ENCODE measurements at regions not wholly inside any gene's neighbourhood (a gene's known extent, or its start where the extent isn't known, plus 50 kb on each side); places are given as distances from the start of the nearest gene placed in this dataset.
"Not testable (repeated sequence)": the region's sequence is repeated elsewhere in the genome, so short reads cannot be mapped to it uniquely, and the experiment has no call there.

GRCh38 chr6:57809454-57809853, 492.0 kb downstream of the PRIM2 start:
- not testable (repeated sequence) for H3K36me3 ChIP-seq (ENCODE audit: insufficient read depth, low read length); H3K27ac ChIP-seq (ENCODE audit: low read depth, low read length); H2AFZ ChIP-seq (ENCODE audit: low read length, unreplicated experiment); H3K79me2 ChIP-seq (ENCODE audit: control insufficient read depth, insufficient read depth, low read length, unreplicated experiment); H3K4me3 ChIP-seq (ENCODE audit: low read depth, low read length); H3K4me1 ChIP-seq (ENCODE audit: control insufficient read depth, insufficient read depth, low read length, unreplicated experiment)
- H3K27me3 ChIP-seq (ENCODE audit: insufficient read depth, low read length) = peaks cover 34% of the 10 kb centered on the region

GRCh38 chr6:57813271-57814075, 496.0 kb downstream of the PRIM2 start:
- Histone ChIP-seq H3K4me3 (ENCODE audit: low read depth, low read length) (peak overlapping the region; percentile 70), H3K27me3 (ENCODE audit: insufficient read depth, low read length) (peaks cover 41% of the 10 kb centered on the region), H2AFZ (ENCODE audit: low read length, unreplicated experiment) (peak overlapping the region; percentile 25)
- H3K36me3 ChIP-seq (ENCODE audit: insufficient read depth, low read length); H3K4me1 ChIP-seq (ENCODE audit: control insufficient read depth, insufficient read depth, low read length, unreplicated experiment); H3K79me2 ChIP-seq (ENCODE audit: control insufficient read depth, insufficient read depth, low read length, unreplicated experiment); H3K27ac ChIP-seq (ENCODE audit: low read depth, low read length): not testable (repeated sequence)

- H3K36me3 ChIP-seq (ENCODE audit: insufficient read depth, low read length); H3K4me3 ChIP-seq (ENCODE audit: low read depth, low read length); H3K4me1 ChIP-seq (ENCODE audit: control insufficient read depth, insufficient read depth, low read length, unreplicated experiment); H3K79me2 ChIP-seq (ENCODE audit: control insufficient read depth, insufficient read depth, low read length, unreplicated experiment); H3K27ac ChIP-seq (ENCODE audit: low read depth, low read length); H2AFZ ChIP-seq (ENCODE audit: low read length, unreplicated experiment): not testable (repeated sequence)
- H3K27me3 ChIP-seq (ENCODE audit: insufficient read depth, low read length) = peaks cover 24% of the 10 kb centered on the region
Measured at GRCh38 chr6:57815826-57816225, 498.4 kb downstream of the PRIM2 start.

- not testable (repeated sequence) for H2AFZ ChIP-seq (ENCODE audit: low read length, unreplicated experiment); H3K4me3 ChIP-seq (ENCODE audit: low read depth, low read length); H3K36me3 ChIP-seq (ENCODE audit: insufficient read depth, low read length); H3K27ac ChIP-seq (ENCODE audit: low read depth, low read length); H3K79me2 ChIP-seq (ENCODE audit: control insufficient read depth, insufficient read depth, low read length, unreplicated experiment); H3K4me1 ChIP-seq (ENCODE audit: control insufficient read depth, insufficient read depth, low read length, unreplicated experiment)
- peaks cover 37% of the 10 kb centered on the region for H3K27me3 ChIP-seq (ENCODE audit: insufficient read depth, low read length)
Measured at GRCh38 chr6:57821325-57821724, 503.9 kb downstream of the PRIM2 start.

GRCh38 chr6:57822448-57822847, 505.0 kb downstream of the PRIM2 start:
- H3K4me3 ChIP-seq (ENCODE audit: low read depth, low read length) = peak overlapping the region; percentile 33; the same call in 1 of the 2 replicates
- H3K27me3 ChIP-seq (ENCODE audit: insufficient read depth, low read length) = peaks cover 32% of the 10 kb centered on the region
- not testable (repeated sequence) for H3K36me3 ChIP-seq (ENCODE audit: insufficient read depth, low read length)

GRCh38 chr6:57822896-57823358, 505.5 kb downstream of the PRIM2 start:
- H2AFZ ChIP-seq (ENCODE audit: low read length, unreplicated experiment) = no peak overlapping the region
- H3K27me3 ChIP-seq (ENCODE audit: insufficient read depth, low read length) = peaks cover 27% of the 10 kb centered on the region
- no peak overlapping the region for H3K27ac ChIP-seq (ENCODE audit: low read depth, low read length)
- H3K79me2 ChIP-seq (ENCODE audit: control insufficient read depth, insufficient read depth, low read length, unreplicated experiment) = no peaks in the 10 kb centered on the region
- no peaks in the 10 kb centered on the region for H3K36me3 ChIP-seq (ENCODE audit: insufficient read depth, low read length)
- H3K4me1 ChIP-seq (ENCODE audit: control insufficient read depth, insufficient read depth, low read length, unreplicated experiment) = no peaks in the 10 kb centered on the region
- H3K4me3 ChIP-seq (ENCODE audit: low read depth, low read length) = peak overlapping the region; percentile 33; the same call in 1 of the 2 replicates

More at GRCh38 chr6:57822448-57822847, 505.0 kb downstream of the PRIM2 start:
- H2AFZ ChIP-seq (ENCODE audit: low read length, unreplicated experiment); H3K4me1 ChIP-seq (ENCODE audit: control insufficient read depth, insufficient read depth, low read length, unreplicated experiment); H3K79me2 ChIP-seq (ENCODE audit: control insufficient read depth, insufficient read depth, low read length, unreplicated experiment); H3K27ac ChIP-seq (ENCODE audit: low read depth, low read length): not testable (repeated sequence)

- peaks cover 31% of the 10 kb centered on the region for H3K27me3 ChIP-seq (ENCODE audit: insufficient read depth, low read length)
- not testable (repeated sequence) for H3K79me2 ChIP-seq (ENCODE audit: control insufficient read depth, insufficient read depth, low read length, unreplicated experiment); H3K4me1 ChIP-seq (ENCODE audit: control insufficient read depth, insufficient read depth, low read length, unreplicated experiment); H3K27ac ChIP-seq (ENCODE audit: low read depth, low read length); H2AFZ ChIP-seq (ENCODE audit: low read length, unreplicated experiment); H3K36me3 ChIP-seq (ENCODE audit: insufficient read depth, low read length); H3K4me3 ChIP-seq (ENCODE audit: low read depth, low read length)
Measured at GRCh38 chr6:57837622-57838209, 520.3 kb downstream of the PRIM2 start.

- not testable (repeated sequence) for H3K27ac ChIP-seq (ENCODE audit: low read depth, low read length); H3K36me3 ChIP-seq (ENCODE audit: insufficient read depth, low read length); H3K4me3 ChIP-seq (ENCODE audit: low read depth, low read length); H3K79me2 ChIP-seq (ENCODE audit: control insufficient read depth, insufficient read depth, low read length, unreplicated experiment); H2AFZ ChIP-seq (ENCODE audit: low read length, unreplicated experiment); H3K4me1 ChIP-seq (ENCODE audit: control insufficient read depth, insufficient read depth, low read length, unreplicated experiment)
- H3K27me3 ChIP-seq (ENCODE audit: insufficient read depth, low read length) = peaks cover 28% of the 10 kb centered on the region; the same call in 1 of the 2 replicates
Measured at GRCh38 chr6:57841551-57841950, 524.1 kb downstream of the PRIM2 start.

- not testable (repeated sequence) for H3K4me1 ChIP-seq (ENCODE audit: control insufficient read depth, insufficient read depth, low read length, unreplicated experiment); H2AFZ ChIP-seq (ENCODE audit: low read length, unreplicated experiment); H3K27ac ChIP-seq (ENCODE audit: low read depth, low read length); H3K4me3 ChIP-seq (ENCODE audit: low read depth, low read length); H3K79me2 ChIP-seq (ENCODE audit: control insufficient read depth, insufficient read depth, low read length, unreplicated experiment); H3K36me3 ChIP-seq (ENCODE audit: insufficient read depth, low read length)
- peaks cover 41% of the 10 kb centered on the region for H3K27me3 ChIP-seq (ENCODE audit: insufficient read depth, low read length)
Measured at GRCh38 chr6:57853745-57854407, 536.4 kb downstream of the PRIM2 start.

GRCh38 chr6:57860481-57861315, 543.3 kb downstream of the PRIM2 start:
- not testable (repeated sequence) for H3K27ac ChIP-seq (ENCODE audit: low read depth, low read length); H3K79me2 ChIP-seq (ENCODE audit: control insufficient read depth, insufficient read depth, low read length, unreplicated experiment); H3K4me1 ChIP-seq (ENCODE audit: control insufficient read depth, insufficient read depth, low read length, unreplicated experiment); H3K4me3 ChIP-seq (ENCODE audit: low read depth, low read length); H3K36me3 ChIP-seq (ENCODE audit: insufficient read depth, low read length); H2AFZ ChIP-seq (ENCODE audit: low read length, unreplicated experiment)
- peaks cover 19% of the 10 kb centered on the region for H3K27me3 ChIP-seq (ENCODE audit: insufficient read depth, low read length)
